ENCODE measurements at regions not wholly inside any gene's neighbourhood (a gene's known extent, or its start where the extent isn't known, plus 50 kb on each side); places are given as distances from the start of the nearest gene placed in this dataset.

- TF ChIP-seq POLR2A (IDR thresholded peaks at IDR 0.05) (no peak), CTCF (IDR thresholded peaks at IDR 0.05) (no peak)
Measured at GRCh38 chr21:20631633-20632032, 366.6 kb upstream of the NCAM2 start.
